Right lobe of liver (tissue), 6 donors: ENCODE measurements at regions not wholly inside any gene's neighbourhood (a gene's known extent, or its start where the extent isn't known, plus 50 kb on each side); places are given as distances from the start of the nearest gene placed in this dataset.

Experiments used
- ATAC-seq, 4 donors: fragments of 200-7000 bp; cut with Tn5 transposase; one replicate each; pipeline ENCODE4 v1.9.1; 2020; ENCODE audit warnings: mild to moderate bottlenecking in 4 of 4, moderate library complexity in 4 of 4
- DNase-seq, 3 donors: peaks; one replicate each; pipeline ENCODE4 v3.0.0-alpha.2; 2020
- H3K27ac ChIP-seq, 3 donors: fragments of 200-600 bp; one replicate each; pipeline ENCODE4 v1.8.0; 2022
- H3K27me3 ChIP-seq, 2 donors: fragments of 200-600 bp; one replicate each; pipeline ENCODE4 v1.8.0; 2022
- H3K36me3 ChIP-seq, 4 donors: fragments of 200-600 bp; sonication (generic) in 1 of 4; one replicate each; pipeline versions ENCODE4 v1.5.1 to v1.8.0; 2017 to 2022; ENCODE audit warnings: control low read depth in 1 of 4
- H3K4me1 ChIP-seq, 4 donors: fragments of 200-600 bp; sonication (generic) in 1 of 4; one replicate each; pipeline versions ENCODE4 v1.5.1 to v1.8.0; 2017 to 2022; ENCODE audit warnings: control low read depth in 1 of 4
- H3K4me3 ChIP-seq, 3 donors: fragments of 200-600 bp; one replicate each; pipeline ENCODE4 v1.8.0; 2022
- H3K9me3 ChIP-seq, 4 donors: fragments of 200-600 bp; sonication (generic) in 1 of 4; one replicate each; pipeline versions ENCODE4 v1.5.1 to v1.8.0; 2017 to 2022; ENCODE audit warnings: control low read depth in 1 of 4
- POLR2A ChIP-seq: fragments of 450-650 bp; IDR thresholded peaks from one replicate; pipeline ENCODE4 v1.6.1; 2017; ENCODE audit warnings: antibody characterized with exemption, mild to moderate bottlenecking
- WGBS: methylation state at CpG from one replicate; pipeline ENCODE4 v1.1.6; 2018; ENCODE audit warnings: low coverage, low lambda C conversion rate; ENCODE audit not compliant: insufficient coverage; ENCODE audit errors: missing lambda C conversion rate; 5-methylcytosine and 5-hydroxymethylcytosine counted together
- intact Hi-C, 2 donors: fragments of 100-400 bp; cut with DNase I; formaldehyde crosslinking; loops; one replicate each; pipeline versions ENCODE4 v1.11.2 to v1.14.1; 2022
- TF ChIP-seq, protein P1 (sequence below), 4 donors: fragments of 200-600 bp in 3 of 4; fragments of 450-650 bp in 1 of 4; IDR thresholded peaks; one replicate each; pipeline versions ENCODE4 v1.5.1 to v1.8.0; 2016 to 2022; ENCODE audit warnings: antibody characterized with exemption in 4 of 4, mild to moderate bottlenecking in 2 of 4
- donor health status: DM: no; HTN: yes; CAD: no.
- donor health status: DM: no; HTN: no; CAD: no.
- donor health status: DM: no; HTN: no; CAD: no.
- donor health status: DM: no; HTN: yes; CAD: no.
- donor health status: DM: no; HTN: yes; CAD: no.

DNA sequence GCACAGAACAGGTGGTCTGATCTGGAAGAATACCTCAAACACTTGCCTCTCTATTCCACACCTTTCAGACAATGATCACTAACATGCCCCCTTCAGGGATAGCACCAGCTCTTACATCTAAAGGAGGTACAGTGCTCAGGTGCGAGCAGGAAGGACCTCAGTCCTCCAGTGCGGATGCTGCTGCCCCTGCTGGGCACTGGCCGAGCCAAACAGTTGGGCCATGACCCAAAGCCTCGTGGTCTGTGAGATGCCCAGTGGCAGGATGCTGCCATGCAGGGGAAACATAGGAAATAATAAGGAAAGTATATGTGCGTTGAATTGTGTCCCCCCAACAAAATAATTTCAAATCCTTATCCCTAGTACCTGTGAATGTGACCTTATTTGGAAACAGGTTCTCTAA lies 243.7 kb downstream of the NDUFA10 start:
- peak in 2 of 3 donors; percentile 4 to 26 for DNase-seq
- H3K27ac ChIP-seq, result no peak overlapping the region
- no peaks in the 10 kb centered on the region for H3K4me1 ChIP-seq

DNA sequence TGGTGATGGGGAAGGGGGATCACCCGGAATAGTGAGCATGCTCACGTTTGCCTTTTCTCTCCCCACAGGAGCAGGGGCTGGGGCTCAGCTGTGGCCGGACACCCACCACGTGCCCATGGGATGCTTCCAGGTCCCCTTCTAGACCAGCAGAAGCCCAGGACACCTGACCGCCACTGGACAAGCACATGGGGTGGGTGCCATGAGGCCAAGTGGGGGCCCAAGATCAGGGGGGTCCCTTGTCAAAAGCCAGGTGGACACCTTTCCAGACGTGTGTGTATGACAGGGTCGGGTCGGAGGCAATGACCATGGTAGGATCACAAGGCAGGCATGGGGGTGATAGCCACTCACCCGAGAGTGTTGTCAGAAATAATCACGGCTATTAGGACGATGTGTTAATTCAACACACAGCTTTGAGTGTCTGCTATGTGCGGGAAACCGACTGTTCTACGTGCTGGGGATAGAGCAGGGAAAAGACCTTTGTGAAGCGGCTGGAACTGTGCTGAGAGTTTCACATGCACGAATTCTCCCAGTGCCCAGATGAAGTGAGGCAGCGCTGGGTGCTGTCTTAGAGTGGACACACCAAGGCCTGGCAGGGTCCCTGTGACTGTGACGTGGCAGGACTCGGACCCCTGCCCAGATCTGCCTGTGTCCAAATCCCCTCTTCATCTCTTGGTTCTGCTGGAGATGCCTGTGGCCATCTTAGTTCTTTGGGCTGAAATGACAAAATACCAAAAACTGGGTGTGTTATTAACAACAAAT lies 244.7 kb downstream of the NDUFA10 start:
- no peaks in the 10 kb centered on the region for H3K27me3 ChIP-seq
- ATAC-seq, result no peak
- TF ChIP-seq, protein P1, sequence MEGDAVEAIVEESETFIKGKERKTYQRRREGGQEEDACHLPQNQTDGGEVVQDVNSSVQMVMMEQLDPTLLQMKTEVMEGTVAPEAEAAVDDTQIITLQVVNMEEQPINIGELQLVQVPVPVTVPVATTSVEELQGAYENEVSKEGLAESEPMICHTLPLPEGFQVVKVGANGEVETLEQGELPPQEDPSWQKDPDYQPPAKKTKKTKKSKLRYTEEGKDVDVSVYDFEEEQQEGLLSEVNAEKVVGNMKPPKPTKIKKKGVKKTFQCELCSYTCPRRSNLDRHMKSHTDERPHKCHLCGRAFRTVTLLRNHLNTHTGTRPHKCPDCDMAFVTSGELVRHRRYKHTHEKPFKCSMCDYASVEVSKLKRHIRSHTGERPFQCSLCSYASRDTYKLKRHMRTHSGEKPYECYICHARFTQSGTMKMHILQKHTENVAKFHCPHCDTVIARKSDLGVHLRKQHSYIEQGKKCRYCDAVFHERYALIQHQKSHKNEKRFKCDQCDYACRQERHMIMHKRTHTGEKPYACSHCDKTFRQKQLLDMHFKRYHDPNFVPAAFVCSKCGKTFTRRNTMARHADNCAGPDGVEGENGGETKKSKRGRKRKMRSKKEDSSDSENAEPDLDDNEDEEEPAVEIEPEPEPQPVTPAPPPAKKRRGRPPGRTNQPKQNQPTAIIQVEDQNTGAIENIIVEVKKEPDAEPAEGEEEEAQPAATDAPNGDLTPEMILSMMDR (IDR thresholded peaks at IDR 0.05), result no peak
- no peak for TF ChIP-seq POLR2A
- H3K9me3 ChIP-seq, result no peaks in the 10 kb centered on the region
- intact Hi-C loops, result no loop called here
- WGBS, result 49% methylated on average over 6 of the region's 19 CpGs
- peak in 2 of 3 donors; percentile 39 to 40 for DNase-seq
- H3K4me3 ChIP-seq, result no peak overlapping the region
- H3K27ac ChIP-seq, result no peak overlapping the region
- no peaks in the 10 kb centered on the region for H3K4me1 ChIP-seq
- no peaks in the 10 kb centered on the region for H3K36me3 ChIP-seq

More for the DNA sequence above, 243.7 kb downstream of the NDUFA10 start:
- Histone ChIP-seq H3K9me3 (no peaks in the 10 kb centered on the region), H3K4me3 (no peak overlapping the region), H3K36me3 (no peaks in the 10 kb centered on the region), H3K27me3 (no peaks in the 10 kb centered on the region)
- ATAC-seq, result no peak
- intact Hi-C loops, result no loop called here
- WGBS, result 47% methylated on average over 5 of the region's 5 CpGs
- TF ChIP-seq, protein P1 (IDR thresholded peaks at IDR 0.05), result no peak
- no peak for TF ChIP-seq POLR2A

DNA sequence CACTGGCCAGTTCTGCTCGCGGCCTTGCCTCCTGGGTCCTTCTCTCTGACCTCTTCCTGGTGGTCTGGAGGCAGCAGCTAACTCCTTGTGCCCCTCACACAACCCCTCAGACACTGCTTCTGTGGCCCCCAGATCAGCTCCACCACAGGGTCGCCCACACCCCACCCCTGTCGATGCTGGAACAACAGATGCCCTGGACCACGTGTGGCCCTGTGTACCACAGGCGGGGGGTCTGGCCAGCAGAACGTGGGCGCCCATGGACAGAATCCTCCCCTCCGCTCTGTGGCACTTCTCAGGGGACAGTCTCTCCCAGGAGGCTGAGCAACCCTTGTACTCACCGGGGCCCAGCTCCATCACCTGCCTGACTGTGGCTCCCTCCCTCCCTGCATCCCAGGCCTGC lies 245.6 kb downstream of the NDUFA10 start:
- H3K27me3 ChIP-seq, result no peaks in the 10 kb centered on the region
- H3K27ac ChIP-seq, result no peak overlapping the region
- WGBS, result 84% methylated on average over 5 of the region's 10 CpGs
- H3K36me3 ChIP-seq, result no peaks in the 10 kb centered on the region
- TF ChIP-seq, protein P1 (IDR thresholded peaks at IDR 0.05), result no peak
- no peak for TF ChIP-seq POLR2A
- peak in 2 of 3 donors; percentile 20 to 28 for DNase-seq
- ATAC-seq, result no peak
- no peaks in the 10 kb centered on the region for H3K4me1 ChIP-seq
- H3K4me3 ChIP-seq, result no peak overlapping the region
- intact Hi-C loops, result no loop called here
- no peaks in the 10 kb centered on the region for H3K9me3 ChIP-seq

DNA sequence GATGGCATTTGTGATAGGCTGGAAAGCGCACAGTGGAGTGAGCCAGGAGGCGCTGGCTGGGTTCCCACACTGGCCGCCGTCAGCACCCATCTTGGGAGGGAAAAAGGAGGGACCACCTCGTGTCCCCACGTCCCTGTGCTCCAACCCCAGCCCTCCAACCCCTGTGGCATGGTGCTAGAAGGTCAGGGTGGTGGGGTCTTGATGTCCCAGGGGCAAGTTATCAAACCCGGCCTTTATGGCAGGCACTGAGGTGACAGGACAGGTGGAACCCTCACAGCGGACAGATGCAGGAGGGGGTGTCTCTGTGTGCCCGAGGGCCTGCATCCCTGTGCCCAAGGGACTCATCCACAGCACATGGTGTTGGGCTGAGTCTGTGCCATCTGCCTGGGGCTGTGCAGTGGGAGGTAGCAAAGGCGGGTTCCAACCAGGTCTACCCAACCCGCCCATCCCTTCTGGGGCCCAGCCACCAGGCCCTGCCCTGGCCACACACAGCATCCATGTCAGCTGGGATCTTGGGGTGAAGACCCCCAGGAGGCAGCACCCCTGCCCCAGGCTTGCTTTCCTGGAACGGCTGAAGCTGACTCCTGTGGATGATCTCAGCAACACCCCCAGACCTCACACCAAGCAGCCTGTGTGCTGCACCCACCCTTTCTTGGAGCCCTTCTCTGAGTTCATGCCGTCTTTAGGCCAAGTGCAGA lies 246.1 kb downstream of the NDUFA10 start:
- DNase-seq (peak in 2 of 3 donors; percentile 34 to 39), ATAC-seq (no peak)
- Histone ChIP-seq H3K27ac (no peak overlapping the region), H3K9me3 (no peaks in the 10 kb centered on the region), H3K27me3 (no peaks in the 10 kb centered on the region), H3K4me3 (no peak overlapping the region), H3K36me3 (no peaks in the 10 kb centered on the region), H3K4me1 (no peaks in the 10 kb centered on the region)
- intact Hi-C loops, result no loop called here
- no CpG with 5 or more reads among the region's 13 CpGs for WGBS
- no peak for TF ChIP-seq POLR2A
